Heart left ventricle (tissue), 13 donors: ENCODE measurements at regions not wholly inside any gene's neighbourhood (a gene's known extent, or its start where the extent isn't known, plus 50 kb on each side); places are given as distances from the start of the nearest gene placed in this dataset.

Experiments used
- POLR2A ChIP-seq, 2 donors: fragments of 450-650 bp; IDR thresholded peaks; one replicate each; pipeline ENCODE4 v1.6.1; 2017; ENCODE audit warnings: antibody characterized with exemption in 2 of 2, mild to moderate bottlenecking in 2 of 2, moderate library complexity in 2 of 2
- TF ChIP-seq, protein P1 (sequence below), 12 donors: fragments of 200-600 bp; sonication (generic) in 4 of 12; IDR thresholded peaks; one replicate each; pipeline versions ENCODE4 v1.5.0 to v1.8.0; 2018 to 2022; ENCODE audit warnings: antibody characterized with exemption in 12 of 12, mild to moderate bottlenecking in 5 of 12
- donor health status: ischemic (EF 13 %, LVEDD 7.1; RV severe dilation, severe dysfunction).
- donor health status: DM: no; HTN: yes; CAD: no.
- donor health status: DM: no; HTN: no; CAD: no.
- donor health status: ischemic (EF 25% LVEDD 6.9; RV normal size, moderate dysfunction).
- donor health status: ischemic (EF 25% LVEDD 5.7; RV mildly dilated, moderate dysfunction).
- donor health status: ischemic (EF 35%, LVEDD 5.7; RV mildly dilated, moderate dysfunction).
- donor health status: nonischemic (EF 11% LVEDD 7.7; RV severe dilation, severe dysfunction).
- donor health status: DM: yes; HTN: yes; CAD: no.
- donor health status: PGD.
- donor health status: ischemic (EF 29% LVEDD 5.4; RV normal size, mild dysfunction).
- donor health status: nonischemic (EF 23%, LVEDD 6.1; RV moderate dilation, normal function).

DNA sequence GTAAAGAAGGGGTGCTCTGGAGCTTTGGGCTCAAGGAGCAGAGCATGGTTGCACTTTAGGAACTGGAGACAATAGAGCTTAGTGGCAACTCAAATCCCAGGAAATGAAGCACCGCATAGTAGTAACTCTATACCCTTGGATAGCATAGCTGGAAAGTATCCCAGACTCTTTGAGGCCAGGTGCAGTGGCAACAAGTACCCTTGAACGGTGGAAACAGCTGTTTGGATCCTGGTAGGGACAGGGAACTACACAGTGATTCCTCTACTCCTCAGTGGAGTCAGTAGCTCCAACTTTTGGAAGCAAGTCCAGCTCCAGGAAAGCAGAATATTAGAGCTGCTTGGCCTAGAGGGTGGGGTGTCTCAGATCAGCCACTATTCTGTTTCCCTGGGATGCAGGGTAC is 129.0 kb upstream of the WSCD2 start:
- TF ChIP-seq, protein P1, sequence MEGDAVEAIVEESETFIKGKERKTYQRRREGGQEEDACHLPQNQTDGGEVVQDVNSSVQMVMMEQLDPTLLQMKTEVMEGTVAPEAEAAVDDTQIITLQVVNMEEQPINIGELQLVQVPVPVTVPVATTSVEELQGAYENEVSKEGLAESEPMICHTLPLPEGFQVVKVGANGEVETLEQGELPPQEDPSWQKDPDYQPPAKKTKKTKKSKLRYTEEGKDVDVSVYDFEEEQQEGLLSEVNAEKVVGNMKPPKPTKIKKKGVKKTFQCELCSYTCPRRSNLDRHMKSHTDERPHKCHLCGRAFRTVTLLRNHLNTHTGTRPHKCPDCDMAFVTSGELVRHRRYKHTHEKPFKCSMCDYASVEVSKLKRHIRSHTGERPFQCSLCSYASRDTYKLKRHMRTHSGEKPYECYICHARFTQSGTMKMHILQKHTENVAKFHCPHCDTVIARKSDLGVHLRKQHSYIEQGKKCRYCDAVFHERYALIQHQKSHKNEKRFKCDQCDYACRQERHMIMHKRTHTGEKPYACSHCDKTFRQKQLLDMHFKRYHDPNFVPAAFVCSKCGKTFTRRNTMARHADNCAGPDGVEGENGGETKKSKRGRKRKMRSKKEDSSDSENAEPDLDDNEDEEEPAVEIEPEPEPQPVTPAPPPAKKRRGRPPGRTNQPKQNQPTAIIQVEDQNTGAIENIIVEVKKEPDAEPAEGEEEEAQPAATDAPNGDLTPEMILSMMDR (IDR thresholded peaks at IDR 0.05): no peak
- TF ChIP-seq POLR2A (IDR thresholded peaks at IDR 0.05): no peak
